ENCODE measurements at regions not wholly inside any gene's neighbourhood (a gene's known extent, or its start where the extent isn't known, plus 50 kb on each side); places are given as distances from the start of the nearest gene placed in this dataset.

DNA sequence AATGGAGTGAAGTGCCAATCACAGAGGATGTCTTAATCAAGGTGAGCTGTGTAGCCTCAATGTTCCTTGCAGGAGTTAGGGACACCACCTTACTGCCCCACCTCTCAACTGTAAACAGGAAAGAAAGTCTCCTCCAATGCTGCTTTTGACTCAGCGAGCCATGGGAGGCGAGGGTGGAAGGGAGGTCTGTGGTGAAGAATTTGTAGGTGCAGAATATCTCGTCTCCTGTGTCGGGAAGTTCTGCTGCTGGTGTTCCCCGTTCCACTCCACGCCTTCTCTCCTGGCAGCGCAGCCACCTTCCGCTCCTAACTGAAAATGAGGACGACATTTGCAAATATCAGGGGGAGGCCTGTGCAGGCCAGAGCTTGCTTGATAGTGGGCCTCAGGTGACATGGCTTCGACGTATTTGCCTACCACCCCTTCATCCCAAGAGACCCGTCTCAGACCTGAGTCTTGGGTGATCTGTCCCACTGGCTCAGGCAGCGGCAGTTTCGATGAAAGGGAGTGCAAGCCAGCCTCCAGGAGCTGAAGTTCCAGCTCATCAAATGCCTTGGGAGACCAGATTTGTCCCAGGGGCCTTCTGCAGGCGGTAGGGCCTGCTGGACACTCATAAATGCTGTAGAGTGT is 368.3 kb upstream of the C1orf174 start:
- H3K4me1 Mint-ChIP-seq (ENCODE audit: low read depth) = peaks cover 1% of the 10 kb centered on the region
- H3K36me3 Mint-ChIP-seq (ENCODE audit: low read depth) = no peaks in the 10 kb centered on the region
- no peak for DNase-seq
- H3K4me3 Mint-ChIP-seq = no peak overlapping the region
- no peaks in the 10 kb centered on the region for H3K9me3 Mint-ChIP-seq
- no peak overlapping the region for H3K27ac Mint-ChIP-seq
- H3K27me3 Mint-ChIP-seq = peaks cover 18% of the 10 kb centered on the region

DNA sequence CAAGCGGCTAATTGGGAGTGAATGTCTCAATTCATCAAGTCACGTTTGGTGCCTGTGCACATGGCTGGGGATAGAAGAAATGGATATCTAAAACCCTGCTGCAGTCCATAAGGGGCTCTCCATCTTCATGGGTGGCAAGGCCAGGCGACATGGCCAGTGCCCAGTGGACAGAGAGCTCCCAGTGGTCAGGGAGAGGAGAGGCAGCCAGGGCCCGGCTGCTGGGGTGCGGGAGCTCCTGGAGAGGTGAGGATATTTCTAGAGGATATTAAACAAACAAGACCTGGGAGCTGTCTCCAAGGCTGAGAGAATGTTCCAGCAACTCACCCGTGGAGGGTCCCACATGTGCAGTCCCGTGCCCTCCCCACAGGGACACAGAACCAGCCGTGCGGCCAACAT is 368.8 kb upstream of the C1orf174 start:
- H3K4me1 Mint-ChIP-seq (ENCODE audit: low read depth) = peaks cover 1% of the 10 kb centered on the region
- DNase-seq = no peak
- H3K36me3 Mint-ChIP-seq (ENCODE audit: low read depth) = no peaks in the 10 kb centered on the region
- H3K4me3 Mint-ChIP-seq = no peak overlapping the region
- peaks cover 13% of the 10 kb centered on the region for H3K27me3 Mint-ChIP-seq
- H3K27ac Mint-ChIP-seq = no peak overlapping the region
- H3K9me3 Mint-ChIP-seq = no peaks in the 10 kb centered on the region

DNA sequence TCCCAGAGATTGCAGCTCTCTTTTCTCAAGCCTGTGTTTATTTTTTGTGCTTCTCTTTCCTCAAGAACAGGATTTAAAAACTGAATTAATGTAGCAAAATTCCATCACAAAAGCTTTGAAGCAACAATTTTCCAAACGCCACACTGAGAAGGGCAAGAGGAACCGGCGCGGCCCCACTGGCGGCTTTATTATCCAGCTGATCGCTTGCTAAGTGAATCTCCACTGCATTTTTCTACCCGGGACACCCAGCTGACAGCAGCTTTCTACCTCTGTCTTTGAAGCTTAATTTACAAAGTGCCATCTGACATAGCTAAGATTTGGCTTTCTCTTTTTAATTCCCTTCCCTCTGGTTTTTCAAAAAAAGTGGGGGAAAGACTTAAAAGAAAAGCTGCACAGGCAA is 369.3 kb upstream of the C1orf174 start:
- no peak overlapping the region for H3K4me3 Mint-ChIP-seq
- no peak overlapping the region for H3K27ac Mint-ChIP-seq
- DNase-seq = no peak
- peaks cover 11% of the 10 kb centered on the region for H3K27me3 Mint-ChIP-seq
- H3K9me3 Mint-ChIP-seq = no peaks in the 10 kb centered on the region
- no peaks in the 10 kb centered on the region for H3K36me3 Mint-ChIP-seq (ENCODE audit: low read depth)
- H3K4me1 Mint-ChIP-seq (ENCODE audit: low read depth) = peaks cover 1% of the 10 kb centered on the region

DNA sequence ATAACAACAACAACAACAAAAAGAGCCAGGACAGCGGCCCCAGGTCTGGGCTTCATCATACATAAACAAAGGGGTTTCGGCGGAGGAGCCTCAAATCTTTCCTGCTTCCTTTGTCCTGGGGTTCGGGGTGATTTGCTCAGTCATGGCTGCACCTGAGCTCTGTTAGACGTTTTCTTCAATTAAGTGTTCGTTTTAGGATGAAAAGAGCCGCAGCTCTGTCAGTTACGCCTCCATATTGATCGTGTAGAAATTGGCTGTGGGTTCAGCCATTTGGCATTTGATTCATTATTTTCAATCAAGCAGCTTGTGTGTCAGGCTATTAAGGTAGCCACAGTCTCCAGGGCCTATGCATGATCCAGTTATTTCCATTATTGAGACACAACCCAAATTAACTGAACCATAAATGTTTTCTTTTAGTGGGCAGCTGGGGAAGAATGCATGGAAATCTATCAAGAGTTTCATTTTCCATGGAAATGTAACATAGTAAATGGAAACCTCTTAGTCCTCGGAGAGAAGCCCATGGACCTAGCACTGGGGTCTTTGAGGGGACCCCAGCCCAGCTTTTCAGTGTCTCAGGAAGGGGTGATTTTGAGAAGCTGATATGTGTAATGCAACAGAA is 370.0 kb upstream of the C1orf174 start:
- peaks cover 15% of the 10 kb centered on the region for H3K27me3 Mint-ChIP-seq
- no peaks in the 10 kb centered on the region for H3K36me3 Mint-ChIP-seq (ENCODE audit: low read depth)
- H3K9me3 Mint-ChIP-seq = no peaks in the 10 kb centered on the region
- peaks cover 1% of the 10 kb centered on the region for H3K4me1 Mint-ChIP-seq (ENCODE audit: low read depth)
- H3K27ac Mint-ChIP-seq = no peak overlapping the region
- no peak overlapping the region for H3K4me3 Mint-ChIP-seq
- DNase-seq = no peak

DNA sequence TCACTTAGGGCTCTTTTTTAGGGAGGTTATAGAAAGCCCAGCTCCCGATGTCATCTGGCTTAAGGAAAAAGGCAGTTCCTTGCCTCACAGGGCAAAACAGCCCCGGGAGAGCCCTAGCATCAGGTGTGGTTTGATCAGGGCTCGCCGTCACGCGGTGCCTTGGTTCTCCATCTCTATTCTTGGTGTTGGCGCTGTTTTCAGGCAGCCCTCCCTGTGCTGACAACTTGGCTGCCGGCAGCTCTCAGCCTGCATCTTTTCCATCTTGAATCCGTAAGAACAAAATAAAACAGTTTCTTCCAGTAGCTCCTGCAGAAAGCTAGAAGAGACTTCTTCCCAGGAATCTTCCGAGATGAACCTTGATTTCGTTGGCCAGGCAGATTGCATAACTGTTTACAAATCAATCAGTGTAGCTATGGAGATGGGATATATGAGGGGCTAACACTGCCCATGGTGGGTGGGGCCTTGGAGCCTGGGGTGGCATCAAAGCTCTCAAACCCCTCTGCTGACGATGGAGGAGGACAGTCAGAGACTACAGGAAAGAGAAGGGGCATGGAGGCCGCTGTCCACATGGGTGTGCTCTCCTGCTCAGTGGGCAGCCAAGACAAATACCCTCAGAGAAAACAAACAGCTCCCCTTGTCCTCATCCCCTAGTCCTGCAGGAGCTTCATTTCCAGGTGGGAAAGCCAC is 370.7 kb upstream of the C1orf174 start:
- no peak for DNase-seq
- Mint-ChIP-seq H3K9me3 (no peaks in the 10 kb centered on the region), H3K4me3 (no peak overlapping the region), H3K4me1 (ENCODE audit: low read depth) (peaks cover 1% of the 10 kb centered on the region), H3K27ac (no peak overlapping the region), H3K36me3 (ENCODE audit: low read depth) (no peaks in the 10 kb centered on the region), H3K27me3 (peaks cover 21% of the 10 kb centered on the region)

DNA sequence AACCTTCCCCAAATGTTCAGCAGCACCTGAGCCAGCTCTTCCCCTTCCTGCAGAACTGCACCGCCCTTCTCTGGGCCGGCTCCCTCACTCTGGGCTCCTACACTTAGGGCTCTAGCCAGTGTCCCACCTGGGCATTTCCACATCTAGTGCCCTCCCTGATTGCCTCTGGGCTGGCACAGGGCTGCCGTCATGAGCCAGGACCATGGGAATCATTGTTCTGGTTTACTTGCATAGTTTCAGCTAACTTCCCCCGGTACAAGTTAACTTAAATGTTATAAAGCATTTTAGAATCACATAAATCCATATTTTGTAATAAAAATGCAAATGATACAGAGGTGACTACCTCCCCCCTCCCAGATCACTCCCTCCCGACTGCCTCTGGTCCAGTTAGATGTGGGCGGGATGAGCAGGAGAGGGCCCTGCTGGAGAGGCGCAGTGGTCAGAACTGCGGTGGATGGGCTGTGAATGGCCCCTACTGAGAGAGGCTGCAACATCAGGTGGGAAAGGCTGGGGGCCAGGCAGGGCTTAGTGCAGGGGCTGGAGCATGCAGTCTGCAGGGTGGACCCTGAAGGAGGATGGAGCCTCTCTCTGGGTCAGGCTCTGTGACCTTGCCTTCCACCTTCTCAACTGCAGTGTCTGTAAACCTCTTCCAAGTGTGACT is 371.4 kb upstream of the C1orf174 start:
- Mint-ChIP-seq H3K9me3 (no peaks in the 10 kb centered on the region), H3K4me3 (no peak overlapping the region), H3K27ac (no peak overlapping the region), H3K27me3 (peaks cover 22% of the 10 kb centered on the region), H3K36me3 (ENCODE audit: low read depth) (no peaks in the 10 kb centered on the region), H3K4me1 (ENCODE audit: low read depth) (peaks cover 1% of the 10 kb centered on the region)
- DNase-seq = no peak

DNA sequence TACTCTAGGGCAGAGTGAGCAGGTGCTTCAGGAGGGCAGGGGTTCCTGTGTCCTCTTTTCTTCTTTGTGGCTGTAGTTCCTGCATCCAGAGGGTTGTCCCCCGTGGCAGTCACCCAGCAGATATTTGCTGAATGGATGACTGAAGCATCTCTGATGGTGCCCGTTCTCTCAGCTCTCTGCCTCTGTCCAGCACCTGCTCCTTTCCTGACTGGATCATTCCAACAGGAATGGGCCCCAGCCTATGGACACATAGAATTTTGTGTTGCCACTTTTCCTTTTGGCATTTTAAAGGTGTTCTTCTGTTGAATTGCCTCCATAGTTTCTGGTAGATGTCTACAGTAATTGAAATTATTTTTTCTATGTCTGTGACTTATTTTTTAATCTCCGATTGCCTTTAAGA is 372.5 kb upstream of the C1orf174 start:
- H3K36me3 Mint-ChIP-seq (ENCODE audit: low read depth) = no peaks in the 10 kb centered on the region
- H3K9me3 Mint-ChIP-seq = peaks cover 6% of the 10 kb centered on the region
- H3K4me1 Mint-ChIP-seq (ENCODE audit: low read depth) = no peaks in the 10 kb centered on the region
- no peak overlapping the region for H3K4me3 Mint-ChIP-seq
- no peak overlapping the region for H3K27ac Mint-ChIP-seq
- peaks cover 29% of the 10 kb centered on the region for H3K27me3 Mint-ChIP-seq
- DNase-seq = no peak

DNA sequence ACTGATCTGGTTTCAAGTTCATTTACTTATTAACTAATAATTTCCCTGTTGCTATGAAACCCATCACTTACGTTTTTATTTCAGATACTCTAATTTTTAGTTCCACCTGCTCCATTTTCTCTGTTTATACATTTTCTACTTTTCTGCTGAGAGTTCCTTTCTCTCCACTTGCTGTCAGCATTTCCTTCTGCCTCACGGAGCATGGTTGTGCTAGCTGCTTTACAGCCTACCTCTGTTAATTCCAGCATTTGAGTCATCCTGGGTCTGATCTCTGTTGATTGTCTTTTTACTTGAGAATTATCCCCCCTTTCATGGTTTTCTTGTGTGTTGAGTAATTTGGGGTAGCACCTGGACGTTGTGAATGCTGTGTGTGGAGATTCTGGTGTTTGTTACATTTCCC is 373.2 kb upstream of the C1orf174 start:
- Mint-ChIP-seq H3K9me3 (peaks cover 12% of the 10 kb centered on the region), H3K4me1 (ENCODE audit: low read depth) (no peaks in the 10 kb centered on the region), H3K4me3 (no peak overlapping the region), H3K36me3 (ENCODE audit: low read depth) (no peaks in the 10 kb centered on the region), H3K27me3 (peaks cover 33% of the 10 kb centered on the region), H3K27ac (no peak overlapping the region)
- DNase-seq = no peak

DNA sequence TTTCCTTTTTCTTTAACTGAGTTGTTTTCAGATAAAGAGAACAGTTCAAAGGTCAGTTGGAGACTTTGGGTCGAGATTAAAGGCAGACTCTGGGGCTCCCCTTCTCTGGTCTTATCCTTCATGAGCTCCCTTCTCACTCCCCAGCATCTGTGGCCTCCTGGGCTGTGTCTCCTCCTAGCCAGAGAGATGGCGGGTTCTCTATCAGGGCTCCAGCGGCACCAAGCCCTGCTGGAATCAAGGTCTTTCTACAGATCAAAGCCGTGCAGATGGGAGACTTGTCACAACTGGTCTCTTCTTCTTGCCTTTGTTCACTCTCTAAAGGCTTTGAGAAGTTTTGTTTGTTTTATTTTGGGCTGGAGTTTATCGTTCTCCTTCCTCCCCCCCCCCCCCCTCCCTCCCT is 373.7 kb upstream of the C1orf174 start:
- Mint-ChIP-seq H3K27me3 (peaks cover 34% of the 10 kb centered on the region), H3K9me3 (peaks cover 14% of the 10 kb centered on the region), H3K4me1 (ENCODE audit: low read depth) (no peaks in the 10 kb centered on the region), H3K36me3 (ENCODE audit: low read depth) (no peaks in the 10 kb centered on the region), H3K4me3 (no peak overlapping the region), H3K27ac (no peak overlapping the region)
- no peak for DNase-seq

DNA sequence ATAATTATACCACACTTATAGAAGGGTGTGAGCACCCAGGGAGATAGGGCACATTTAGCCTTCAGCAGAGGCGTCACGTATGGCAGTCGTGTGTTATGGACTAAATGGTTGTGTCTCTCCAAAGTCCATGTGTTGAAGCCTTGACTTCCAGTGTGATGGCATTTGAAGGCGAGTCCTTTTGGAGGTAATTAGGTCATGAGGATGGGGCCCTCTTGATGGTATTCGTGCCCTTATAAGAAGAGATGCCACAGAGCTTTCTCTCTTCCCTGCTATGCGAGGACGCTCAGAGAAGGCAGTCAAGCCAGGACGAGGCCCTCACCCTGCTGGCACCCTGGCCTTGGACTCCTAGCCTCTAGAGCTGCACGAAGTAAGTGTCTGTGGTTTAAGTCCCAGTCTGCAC is 375.0 kb upstream of the C1orf174 start:
- Mint-ChIP-seq H3K27ac (no peak overlapping the region), H3K36me3 (ENCODE audit: low read depth) (no peaks in the 10 kb centered on the region), H3K4me1 (ENCODE audit: low read depth) (no peaks in the 10 kb centered on the region), H3K9me3 (peaks cover 14% of the 10 kb centered on the region), H3K4me3 (no peak overlapping the region), H3K27me3 (peaks cover 34% of the 10 kb centered on the region)
- DNase-seq = no peak

DNA sequence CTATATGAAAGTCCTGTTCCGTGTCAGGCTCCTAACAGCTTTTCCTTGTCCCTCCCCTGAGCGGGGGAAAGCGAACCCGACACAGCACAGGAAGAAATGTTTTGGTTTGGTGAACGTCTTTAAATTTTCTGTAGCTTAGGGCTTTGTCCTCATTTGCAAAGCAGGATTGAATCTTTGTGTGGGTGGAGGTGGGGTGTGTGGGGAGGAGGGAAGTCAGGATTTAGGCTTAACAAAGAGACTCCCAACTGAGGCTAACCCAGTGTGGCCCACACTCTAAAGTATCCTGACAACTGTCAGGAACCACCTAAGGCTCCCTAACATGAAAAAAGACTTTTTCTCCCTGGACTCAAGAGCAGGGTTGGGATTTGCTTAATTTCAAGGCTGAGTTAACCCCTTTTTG is 376.2 kb upstream of the C1orf174 start:
- Mint-ChIP-seq H3K27me3 (peaks cover 37% of the 10 kb centered on the region), H3K36me3 (ENCODE audit: low read depth) (no peaks in the 10 kb centered on the region), H3K4me1 (ENCODE audit: low read depth) (no peaks in the 10 kb centered on the region), H3K4me3 (no peak overlapping the region), H3K9me3 (peaks cover 14% of the 10 kb centered on the region), H3K27ac (no peak overlapping the region)
- DNase-seq = no peak

DNA sequence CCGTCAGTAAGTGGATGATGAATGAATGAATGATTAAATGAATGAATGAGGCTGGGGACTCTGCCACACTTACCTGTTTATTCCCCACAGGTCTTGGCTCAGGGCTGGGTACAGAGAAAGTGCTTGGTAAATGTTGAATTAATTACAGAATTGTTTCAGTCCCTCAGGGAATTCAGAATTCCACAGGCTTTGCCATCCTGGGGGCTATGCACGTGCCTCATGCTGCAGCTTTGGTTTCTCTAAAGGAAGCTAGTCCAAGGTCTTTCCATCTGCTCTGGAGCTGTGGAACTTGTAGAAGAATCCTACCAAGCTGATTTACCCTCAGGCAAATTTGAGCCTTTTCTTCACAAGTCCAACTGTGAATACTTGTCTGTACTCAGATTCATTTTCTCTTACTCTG is 376.8 kb upstream of the AJAP1 start:
- H3K9me3 Mint-ChIP-seq = peaks cover 14% of the 10 kb centered on the region
- H3K27ac Mint-ChIP-seq = no peak overlapping the region
- H3K4me3 Mint-ChIP-seq = no peak overlapping the region
- peaks cover 37% of the 10 kb centered on the region for H3K27me3 Mint-ChIP-seq
- no peaks in the 10 kb centered on the region for H3K4me1 Mint-ChIP-seq (ENCODE audit: low read depth)
- DNase-seq = no peak
- H3K36me3 Mint-ChIP-seq (ENCODE audit: low read depth) = no peaks in the 10 kb centered on the region

DNA sequence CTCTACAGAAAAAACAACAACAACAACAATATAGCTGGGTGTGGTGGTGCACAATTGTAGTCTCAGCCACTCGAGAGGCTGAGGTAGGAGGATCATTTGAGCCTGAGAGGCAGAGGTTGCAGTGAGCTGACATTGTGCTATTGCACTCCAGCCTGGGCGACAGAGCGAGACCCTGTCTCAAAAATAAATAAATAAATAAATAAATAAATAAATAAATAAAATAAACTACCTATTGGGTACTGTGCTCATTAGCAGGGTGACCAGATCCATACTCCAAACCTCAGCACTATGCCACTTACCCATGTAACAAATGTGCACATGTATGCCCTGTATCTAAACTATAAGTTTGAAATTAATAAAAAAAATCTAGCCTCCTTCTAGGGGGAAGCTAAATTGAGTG is 369.4 kb upstream of the AJAP1 start:
- Mint-ChIP-seq H3K9me3 (no peaks in the 10 kb centered on the region), H3K4me1 (ENCODE audit: low read depth) (no peaks in the 10 kb centered on the region), H3K36me3 (ENCODE audit: low read depth) (no peaks in the 10 kb centered on the region), H3K27me3 (peaks cover 23% of the 10 kb centered on the region), H3K4me3 (no peak overlapping the region), H3K27ac (no peak overlapping the region)
- DNase-seq = no peak

DNA sequence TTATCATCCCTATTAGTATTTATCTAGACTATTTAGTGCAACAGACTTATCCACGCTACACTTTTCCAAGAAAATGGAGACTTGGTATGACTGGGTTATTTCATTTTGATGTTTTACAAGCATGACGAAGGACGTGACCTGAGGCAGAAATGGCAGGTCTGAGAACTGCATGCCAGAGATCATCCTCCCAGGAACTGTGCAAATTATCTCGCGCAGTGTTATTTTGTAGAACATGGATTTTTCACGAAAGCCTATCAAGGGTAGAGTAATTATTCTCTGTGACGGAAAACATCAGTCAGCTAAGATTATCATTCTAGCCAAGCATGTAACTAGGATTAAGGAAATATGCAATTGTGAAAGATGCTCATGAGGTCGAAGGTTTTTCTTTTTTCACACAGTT is 361.5 kb upstream of the AJAP1 start:
- Mint-ChIP-seq H3K27me3 (peaks cover 48% of the 10 kb centered on the region), H3K4me3 (no peak overlapping the region), H3K36me3 (ENCODE audit: low read depth) (no peaks in the 10 kb centered on the region), H3K27ac (no peak overlapping the region), H3K4me1 (ENCODE audit: low read depth) (no peaks in the 10 kb centered on the region), H3K9me3 (peaks cover 7% of the 10 kb centered on the region)
- DNase-seq = no peak
